ENCODE measurements at regions not wholly inside any gene's neighbourhood (a gene's known extent, or its start where the extent isn't known, plus 50 kb on each side); places are given as distances from the start of the nearest gene placed in this dataset.

- DNase-seq (ENCODE audit: low read depth), result no peak
- TF ChIP-seq CTCF (IDR thresholded peaks at IDR 0.05; ENCODE audit: control insufficient read depth, insufficient read depth, low read depth, low read length, missing control alignments), result no peak
- H3K4me3 ChIP-seq (ENCODE audit: control insufficient read depth, low read depth, low read length), result no peak overlapping the region
Measured at GRCh38 chr2:188203776-188204175, 87.9 kb upstream of the GULP1 start.

GRCh38 chr2:188204824-188205223 is 86.8 kb upstream of the GULP1 start:
- H3K4me3 ChIP-seq (ENCODE audit: control insufficient read depth, low read depth, low read length), result no peak overlapping the region
- no peak for DNase-seq (ENCODE audit: low read depth)
- no peak for TF ChIP-seq CTCF (IDR thresholded peaks at IDR 0.05; ENCODE audit: control insufficient read depth, insufficient read depth, low read depth, low read length, missing control alignments)

DNA sequence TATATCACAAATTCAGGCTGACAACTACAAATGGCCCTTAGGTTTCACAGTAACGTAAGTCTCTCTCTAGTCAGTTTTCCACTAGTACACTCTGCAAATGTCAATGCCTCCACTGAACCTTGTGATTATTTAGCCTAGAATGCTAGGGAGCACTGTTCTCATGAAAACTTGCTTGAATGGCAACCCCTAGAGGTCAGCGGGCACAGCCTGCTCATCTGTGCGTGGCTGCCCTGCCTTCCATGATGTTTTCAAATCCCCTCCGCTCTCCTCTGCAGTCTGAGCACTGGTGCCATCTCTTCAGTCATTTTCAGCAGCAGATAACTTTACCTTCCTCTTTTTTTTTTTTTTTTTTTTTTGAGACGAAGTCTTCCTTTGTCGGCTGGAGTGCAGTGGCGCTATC is 84.1 kb upstream of the GULP1 start:
- no peak for TF ChIP-seq CTCF (IDR thresholded peaks at IDR 0.05; ENCODE audit: control insufficient read depth, insufficient read depth, low read depth, low read length, missing control alignments)
- H3K4me3 ChIP-seq (ENCODE audit: control insufficient read depth, low read depth, low read length), result no peak overlapping the region
- DNase-seq (ENCODE audit: low read depth), result no peak

DNA sequence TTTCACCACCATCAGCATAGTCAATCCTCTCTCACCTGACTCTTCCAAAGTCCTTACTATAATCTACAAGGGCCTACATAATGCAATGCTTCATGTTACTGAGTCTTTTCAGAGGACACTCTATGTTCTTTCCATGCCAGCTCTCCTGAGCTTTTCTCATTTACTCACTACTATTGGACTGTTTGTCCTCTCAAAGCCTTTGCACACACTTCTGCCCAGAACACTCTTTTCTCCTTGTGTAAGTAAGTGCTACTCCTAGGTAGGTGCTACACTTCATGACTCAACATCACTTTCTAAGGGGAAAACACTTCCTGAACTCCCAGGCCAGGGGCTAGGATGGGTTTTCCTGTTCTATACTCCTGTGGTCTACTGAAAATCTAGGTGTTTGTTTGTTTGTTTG is 82.5 kb upstream of the GULP1 start:
- no peak overlapping the region for H3K4me3 ChIP-seq (ENCODE audit: control insufficient read depth, low read depth, low read length)
- DNase-seq (ENCODE audit: low read depth), result no peak
- no peak for TF ChIP-seq CTCF (IDR thresholded peaks at IDR 0.05; ENCODE audit: control insufficient read depth, insufficient read depth, low read depth, low read length, missing control alignments)

DNA sequence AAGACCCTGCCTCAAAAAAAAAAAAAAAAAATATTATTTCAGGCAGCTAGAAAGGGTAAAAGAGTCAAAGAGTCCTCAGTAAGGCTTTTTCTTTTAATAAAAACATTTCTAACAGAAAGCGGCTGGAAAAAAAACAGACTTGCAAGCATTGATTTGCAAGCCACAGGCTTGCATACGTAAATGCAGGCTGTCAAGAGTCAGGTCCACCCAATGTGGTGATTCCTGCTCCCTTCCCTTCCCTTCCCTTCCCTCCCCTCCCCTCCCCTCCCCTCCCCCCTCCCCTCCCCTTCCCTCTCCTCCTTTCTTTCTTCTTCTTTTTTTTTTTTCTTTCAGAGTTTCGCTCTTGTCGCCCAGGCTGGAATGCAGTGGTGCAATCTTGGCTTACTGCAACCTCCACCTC is 74.4 kb upstream of the GULP1 start:
- no peak for TF ChIP-seq CTCF (IDR thresholded peaks at IDR 0.05; ENCODE audit: control insufficient read depth, insufficient read depth, low read depth, low read length, missing control alignments)
- no peak overlapping the region for H3K4me3 ChIP-seq (ENCODE audit: control insufficient read depth, low read depth, low read length)

GRCh38 chr2:188219541-188219940 is 72.1 kb upstream of the GULP1 start:
- DNase-seq (ENCODE audit: low read depth), result no peak
- TF ChIP-seq CTCF (IDR thresholded peaks at IDR 0.05; ENCODE audit: control insufficient read depth, insufficient read depth, low read depth, low read length, missing control alignments), result no peak
- no peak overlapping the region for H3K4me3 ChIP-seq (ENCODE audit: control insufficient read depth, low read depth, low read length)

More for the DNA sequence above, 74.4 kb upstream of the GULP1 start:
- DNase-seq (ENCODE audit: low read depth), result no peak

DNA sequence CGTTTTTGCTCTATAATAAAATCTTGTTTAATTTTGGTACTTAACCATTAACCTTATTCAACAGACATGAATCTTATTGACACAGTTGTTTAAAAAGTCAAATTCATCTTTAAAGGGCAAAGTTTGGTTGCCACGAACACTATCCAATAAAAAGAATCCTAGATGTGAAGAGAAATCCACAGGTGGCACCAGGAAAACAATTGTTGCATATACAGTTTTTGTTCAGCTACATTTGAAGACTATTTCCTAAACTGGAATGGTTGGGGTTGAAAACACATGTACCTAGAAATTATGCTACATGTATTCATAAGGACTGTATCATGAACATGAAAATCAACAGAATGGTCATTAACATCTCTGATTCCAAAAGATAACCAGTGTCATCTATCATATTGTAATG is 71.1 kb upstream of the GULP1 start:
- TF ChIP-seq CTCF (IDR thresholded peaks at IDR 0.05; ENCODE audit: control insufficient read depth, insufficient read depth, low read depth, low read length, missing control alignments), result no peak

More for the DNA sequence above, 71.1 kb upstream of the GULP1 start:
- no peak overlapping the region for H3K4me3 ChIP-seq (ENCODE audit: control insufficient read depth, low read depth, low read length)
- no peak for DNase-seq (ENCODE audit: low read depth)
